Posterior cingulate gyrus (tissue), 11 donors: ENCODE measurements at regions not wholly inside any gene's neighbourhood (a gene's known extent, or its start where the extent isn't known, plus 50 kb on each side); places are given as distances from the start of the nearest gene placed in this dataset.
"Not testable (repeated sequence)": the region's sequence is repeated elsewhere in the genome, so short reads cannot be mapped to it uniquely, and the experiment has no call there.

Source experiments
- DNase-seq, 10 donors: peaks; one replicate each; pipeline versions ENCODE4 v3.0.0 to v3.0.0-alpha.2; 2020 to 2021; ENCODE audit warnings: mixed read lengths in 3 of 10
- intact Hi-C: fragments of 100-400 bp; cut with DNase I; formaldehyde crosslinking; loops from one replicate; pipeline ENCODE4 v1.15.1; 2023

DNA sequence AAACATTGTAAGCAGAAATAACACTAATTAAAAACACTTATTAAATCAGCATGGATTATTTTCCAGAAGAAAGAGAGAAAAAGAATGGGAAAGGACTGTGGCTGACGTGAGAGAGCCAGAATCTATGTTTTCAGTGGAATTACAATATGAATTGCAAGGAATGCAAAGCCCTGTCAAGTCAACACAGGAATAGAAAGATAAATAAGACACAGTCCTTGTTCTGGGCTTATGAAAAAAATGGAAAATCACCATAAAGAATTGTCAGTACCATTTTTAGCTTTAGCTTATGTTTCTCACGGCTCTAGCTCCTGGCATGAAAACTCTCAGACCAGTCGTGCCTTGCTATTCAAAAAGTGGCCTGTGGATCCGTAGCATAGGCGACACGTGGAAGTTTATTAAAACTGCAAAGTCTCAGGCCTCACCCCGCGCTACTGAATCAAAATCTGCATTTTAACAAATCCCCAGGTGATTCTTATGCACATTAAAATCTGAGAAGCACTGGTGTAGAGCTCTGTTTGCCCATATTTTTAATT, 549.1 kb downstream of the RPS29 start:
- no peak for DNase-seq
- intact Hi-C loops = no loop called here

DNA sequence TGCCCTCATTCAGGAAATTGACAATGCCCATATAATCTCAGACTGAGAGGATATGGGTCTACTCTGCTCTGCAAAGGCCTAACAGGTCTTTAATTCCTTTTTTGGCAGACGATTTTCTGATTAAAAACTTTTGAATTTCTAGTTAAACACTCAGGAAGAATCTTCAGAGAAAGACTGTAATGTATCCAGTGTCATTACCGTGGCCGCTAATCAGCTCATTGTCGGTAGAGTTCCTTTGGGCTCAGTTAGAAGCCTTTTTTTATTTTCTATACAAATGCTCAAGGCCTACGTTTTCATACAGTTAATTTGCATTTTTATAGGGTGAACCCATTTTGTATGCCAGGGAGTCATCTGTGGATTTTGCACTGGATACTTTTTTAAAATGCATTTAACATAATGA, 549.9 kb downstream of the RPS29 start:
- intact Hi-C loops = no loop called here

DNA sequence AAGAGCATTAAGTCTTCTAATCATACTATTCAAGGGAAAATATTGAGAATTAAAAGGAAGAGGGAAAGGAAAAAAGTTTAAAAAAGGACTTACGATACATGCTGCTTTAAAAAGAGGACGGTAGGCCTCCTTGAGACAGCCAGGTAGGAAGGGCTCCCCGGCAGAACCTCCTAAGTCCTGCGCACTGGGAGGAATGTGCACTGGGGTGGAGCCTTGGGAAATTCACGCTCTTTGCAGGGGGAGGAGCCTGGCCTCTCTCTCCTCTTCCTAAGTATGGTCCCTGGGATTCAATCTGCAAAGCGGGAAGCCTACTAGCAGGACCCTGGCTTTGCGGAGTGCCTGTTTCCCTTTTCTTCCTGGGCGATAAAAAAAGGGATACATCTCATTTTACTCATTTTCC, 553.0 kb downstream of the RPS29 start:
- DNase-seq = no peak
- intact Hi-C loops = no loop called here

More for the DNA sequence above, 549.9 kb downstream of the RPS29 start:
- no peak for DNase-seq

DNA sequence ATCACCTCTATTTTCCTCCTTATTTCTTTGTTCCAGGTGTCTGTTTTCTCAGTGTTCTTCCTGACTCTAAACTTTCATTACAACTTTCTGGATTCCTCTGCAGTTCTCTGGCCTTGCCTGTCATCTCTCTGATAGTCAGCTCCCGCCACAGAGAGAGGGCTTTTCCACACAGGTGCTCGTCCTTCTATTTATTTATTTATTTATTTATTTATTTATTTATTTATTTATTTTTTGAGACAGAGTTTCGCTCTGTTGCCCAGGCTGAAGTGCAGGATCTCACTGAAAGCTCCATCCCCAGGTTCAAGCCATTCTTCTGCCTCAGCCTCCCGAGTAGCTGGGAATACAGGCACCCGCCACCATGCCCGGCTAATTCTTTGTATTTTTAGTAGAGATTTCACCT, 554.5 kb downstream of the RPS29 start:
- intact Hi-C loops, DNase-seq: not testable (repeated sequence)

DNA sequence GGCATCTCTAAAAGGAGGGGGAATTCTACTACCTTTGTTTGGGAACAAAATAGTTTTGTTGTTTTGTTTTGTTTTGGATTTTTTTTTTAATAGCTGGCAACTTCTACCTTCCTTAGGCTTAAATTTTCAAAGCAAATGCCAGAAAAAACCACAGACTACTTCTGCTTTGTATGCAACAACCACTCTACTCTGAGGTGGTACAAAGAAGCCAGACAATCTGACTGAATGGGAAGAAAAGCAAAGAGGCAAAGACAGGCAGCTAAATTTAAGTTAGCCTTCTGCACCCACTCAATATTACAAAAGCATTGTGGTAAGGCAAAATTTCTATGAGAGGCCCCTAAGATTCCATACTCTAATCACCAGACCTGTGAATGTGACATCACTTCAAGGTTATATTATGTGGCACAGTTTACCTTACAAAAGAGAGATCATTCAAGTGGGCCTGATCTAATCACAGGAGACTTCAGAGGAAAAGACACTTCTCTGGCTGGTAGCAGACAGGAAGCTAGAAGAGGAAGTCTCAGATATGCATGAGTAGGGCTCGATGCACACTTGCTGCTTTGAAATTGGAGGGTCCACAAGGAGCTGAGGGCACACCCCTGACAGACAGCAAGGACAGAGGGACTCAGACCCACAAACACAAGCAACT, 566.6 kb downstream of the RPS29 start:
- intact Hi-C loops = no loop called here
- no peak for DNase-seq

DNA sequence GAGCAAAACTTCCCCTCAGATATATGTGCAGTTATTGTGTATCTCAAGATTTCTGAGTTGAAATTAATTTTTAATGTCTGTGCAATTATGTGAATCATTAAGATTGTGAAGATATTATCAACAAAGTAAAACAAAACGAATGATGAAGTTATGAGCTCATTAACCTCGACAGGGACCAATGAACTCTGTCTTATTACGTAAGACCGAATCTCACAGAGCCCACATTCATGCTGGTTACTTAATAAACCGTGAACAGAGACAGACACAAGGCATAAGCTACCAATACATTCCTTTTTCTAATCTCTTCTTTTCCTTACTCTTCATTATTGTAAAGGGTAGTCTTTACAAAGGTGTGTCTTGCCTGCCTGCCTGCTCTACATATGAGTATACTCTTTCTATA, 568.7 kb downstream of the RPS29 start:
- DNase-seq = no peak
- intact Hi-C loops = no loop called here

DNA sequence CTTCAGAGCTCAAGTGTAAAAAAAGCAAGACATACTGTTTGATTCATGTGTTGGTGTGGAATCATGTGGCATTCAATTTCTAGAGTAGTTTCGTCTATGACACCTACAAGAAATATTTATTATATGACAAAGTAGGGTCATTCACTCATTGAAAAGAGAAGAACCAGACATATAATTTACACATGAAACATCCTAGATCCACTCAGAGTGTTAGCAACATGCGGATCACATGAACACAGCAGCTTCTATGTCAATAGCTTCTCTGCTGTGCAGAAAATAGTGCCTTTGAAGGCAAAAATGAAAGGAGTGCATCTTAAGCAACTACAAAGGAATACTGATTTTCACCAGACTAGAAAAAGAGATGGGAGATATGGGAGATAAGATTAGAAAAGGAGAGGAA, 569.8 kb downstream of the RPS29 start:
- no peak for DNase-seq
- intact Hi-C loops = no loop called here

DNA sequence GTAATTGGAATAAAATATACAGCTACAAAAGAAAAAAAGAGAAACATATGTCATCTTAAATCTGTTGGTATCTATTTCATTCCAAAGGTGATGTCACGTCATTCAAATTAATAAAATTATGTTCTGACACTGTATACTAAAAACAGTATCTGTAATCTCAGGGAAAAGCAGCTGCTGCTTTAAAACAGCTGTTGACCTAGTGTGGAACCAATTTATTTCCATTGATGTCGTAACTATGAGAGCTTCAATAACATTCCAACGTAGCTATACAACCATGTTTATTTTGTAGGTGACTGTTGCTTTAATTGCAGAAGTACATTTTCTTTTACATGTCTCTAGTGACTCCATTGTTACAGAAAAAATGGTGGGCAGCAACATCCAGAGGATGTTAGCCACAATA, 571.7 kb downstream of the RPS29 start:
- DNase-seq = no peak
- intact Hi-C loops = no loop called here

DNA sequence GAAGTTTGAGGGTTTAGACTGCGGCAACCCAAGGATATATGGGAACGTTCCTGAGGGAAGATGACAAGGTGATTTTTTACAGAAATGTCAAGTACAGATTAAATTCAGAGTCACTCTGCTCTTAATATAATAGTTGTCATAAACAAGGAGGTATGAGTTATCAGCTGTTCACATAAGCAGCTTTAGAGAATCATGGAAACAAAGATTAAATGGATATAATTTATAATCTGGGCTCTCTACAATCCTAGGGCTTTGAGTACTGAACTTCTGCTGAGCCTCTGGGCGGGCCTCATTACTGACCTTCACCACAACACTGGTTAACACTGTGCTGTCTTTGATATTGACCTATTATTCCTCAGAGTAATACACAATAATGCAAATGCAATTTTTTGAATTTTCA, 577.8 kb downstream of the RPS29 start:
- intact Hi-C loops = no loop called here

DNA sequence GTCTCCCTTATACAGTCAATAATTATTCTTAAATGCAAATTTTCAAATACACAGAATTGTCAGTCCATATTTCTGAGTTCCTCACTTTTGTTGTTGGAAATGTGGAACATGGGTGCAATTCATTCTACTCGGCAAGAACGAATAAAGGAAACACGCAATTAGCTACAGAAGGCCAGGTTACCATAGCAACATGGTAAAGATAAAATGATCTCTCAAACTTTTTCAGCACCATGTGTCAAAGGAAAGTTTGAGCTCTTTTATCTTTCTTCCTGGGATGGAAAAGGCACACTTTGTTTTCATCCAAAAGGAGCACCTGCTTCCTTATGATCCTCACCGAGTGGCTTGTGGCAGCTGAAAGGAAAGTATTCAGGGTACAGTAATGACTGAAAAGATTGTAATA, 595.0 kb downstream of the RPS29 start:
- no peak for DNase-seq
- intact Hi-C loops = no loop called here

More for the DNA sequence above, 577.8 kb downstream of the RPS29 start:
- DNase-seq = no peak

DNA sequence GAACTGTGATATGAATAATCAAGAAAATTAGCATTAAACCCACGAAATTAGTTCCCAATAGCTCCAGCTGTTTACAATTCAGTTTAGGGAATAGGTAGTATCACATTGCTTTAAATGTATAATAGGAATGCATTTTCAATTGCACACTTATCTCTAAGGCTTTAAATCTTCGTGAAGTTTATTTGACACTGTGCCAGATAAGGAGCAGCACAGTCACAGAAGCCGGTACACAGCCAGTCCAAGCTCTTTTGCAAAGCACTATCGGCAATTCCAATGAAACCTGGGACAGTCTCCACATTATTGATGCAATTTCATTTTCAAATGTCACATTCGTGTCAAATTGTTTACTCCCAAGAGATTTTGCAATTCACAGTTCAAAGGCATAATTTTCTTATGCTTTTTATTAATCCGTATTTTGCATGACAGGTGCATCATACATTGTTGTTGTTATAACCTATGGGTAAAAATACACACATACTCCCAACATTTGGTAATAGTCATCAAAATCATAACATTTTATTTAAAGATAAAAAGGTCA, 602.8 kb downstream of the RPS29 start:
- intact Hi-C loops = no loop called here
- DNase-seq = no peak

DNA sequence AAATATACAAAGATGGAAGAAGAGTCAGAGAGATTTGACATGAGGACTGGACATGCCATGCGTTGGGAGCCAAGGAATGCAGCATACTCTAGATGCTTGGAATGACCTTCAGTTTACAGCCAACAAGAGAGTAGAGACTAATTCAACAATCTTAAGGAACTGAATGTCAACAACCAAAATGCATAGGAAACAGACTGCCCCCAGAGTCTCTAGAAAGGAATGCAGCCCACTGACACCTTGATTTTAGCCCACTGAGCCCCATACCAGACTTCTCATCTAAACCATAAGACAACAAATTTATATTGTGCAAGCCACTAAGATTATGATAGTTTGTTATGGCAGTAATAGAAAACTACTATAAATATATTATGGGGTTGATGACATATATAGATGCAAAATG, 611.2 kb downstream of the RPS29 start:
- intact Hi-C loops = no loop called here
- DNase-seq = no peak

DNA sequence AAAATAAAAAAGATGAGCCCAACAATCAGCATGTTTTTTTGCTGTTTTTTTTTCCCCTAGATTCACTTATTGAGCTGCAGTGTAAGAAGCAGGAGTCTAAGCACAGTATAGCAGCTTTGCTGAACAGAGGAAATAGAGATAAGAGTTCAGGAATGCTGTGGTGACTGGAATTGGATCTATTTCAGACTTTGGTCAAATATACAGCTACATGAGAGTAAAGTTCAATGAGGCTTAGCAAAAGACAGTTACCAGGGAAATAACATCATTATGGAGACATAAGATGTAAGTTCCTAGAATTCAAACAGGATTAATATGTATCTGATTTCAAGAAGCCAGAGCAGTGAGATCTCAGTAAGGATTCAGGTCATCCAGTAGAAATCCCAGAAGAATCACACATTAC, 613.0 kb downstream of the RPS29 start:
- intact Hi-C loops = no loop called here

DNA sequence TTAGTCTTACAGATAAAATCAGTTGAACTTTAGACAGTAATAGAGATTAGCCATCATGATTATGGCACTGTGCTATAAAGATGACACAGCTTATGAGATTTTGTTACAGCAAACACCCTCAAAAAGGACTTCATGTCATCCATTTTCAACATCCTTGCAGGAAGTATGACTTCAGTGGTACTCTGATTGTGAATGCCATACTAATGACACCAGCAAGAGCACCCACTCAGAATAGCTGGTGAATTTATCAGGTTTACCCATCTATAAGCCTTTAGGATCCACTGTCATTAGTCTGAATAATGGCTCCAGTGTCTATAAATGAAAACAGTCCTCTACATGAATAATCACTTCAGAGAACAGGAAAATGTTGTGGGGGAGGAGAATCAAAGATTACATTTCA, 615.2 kb downstream of the RPS29 start:
- intact Hi-C loops = no loop called here
- DNase-seq = no peak

More for the DNA sequence above, 613.0 kb downstream of the RPS29 start:
- DNase-seq = no peak

DNA sequence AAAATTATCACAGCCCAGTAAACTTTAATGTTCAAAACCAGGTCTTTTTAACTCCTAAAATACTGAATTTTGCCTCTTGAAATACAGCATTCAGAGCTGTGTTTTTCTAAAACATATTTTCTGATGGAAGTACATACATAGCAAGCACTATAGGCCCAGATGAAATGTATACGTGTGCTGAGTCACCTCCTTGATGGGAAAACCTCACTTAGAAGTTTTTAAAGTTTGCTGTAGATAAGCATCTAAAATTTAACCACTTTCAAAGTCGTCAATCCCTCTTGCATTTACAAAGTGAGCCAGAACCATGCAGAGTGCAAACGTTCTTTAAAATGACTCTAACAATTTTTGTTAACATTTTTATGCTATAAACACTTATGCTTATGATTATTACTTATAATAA, 618.8 kb downstream of the RPS29 start:
- intact Hi-C loops = no loop called here
- no peak for DNase-seq

DNA sequence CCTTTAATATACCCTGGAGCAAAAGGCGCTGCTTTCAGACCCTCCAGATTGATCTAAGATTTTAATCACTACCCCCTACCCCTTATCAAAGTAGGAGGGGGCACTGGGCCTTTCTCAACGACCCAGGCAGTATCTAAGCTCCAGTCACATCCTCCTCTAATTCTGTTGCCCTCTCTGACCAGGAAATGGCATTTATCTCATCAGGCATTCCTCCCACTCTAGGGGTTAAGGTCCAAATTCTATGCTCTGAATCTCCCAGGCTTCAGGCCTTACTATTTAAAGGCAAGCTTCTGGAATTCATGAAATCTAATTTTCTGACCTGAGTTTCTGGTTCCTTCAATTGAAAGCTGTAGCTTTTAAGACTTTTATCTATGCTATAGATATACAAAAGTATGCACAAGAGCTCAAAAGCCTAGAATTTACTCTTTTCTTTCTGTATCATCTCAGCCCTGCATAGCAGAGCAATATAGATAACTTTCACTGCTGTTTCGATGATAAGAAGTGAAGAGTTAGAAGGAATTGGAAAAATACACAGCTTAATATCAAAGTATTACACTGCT, 622.9 kb downstream of the RPS29 start:
- DNase-seq = no peak

DNA sequence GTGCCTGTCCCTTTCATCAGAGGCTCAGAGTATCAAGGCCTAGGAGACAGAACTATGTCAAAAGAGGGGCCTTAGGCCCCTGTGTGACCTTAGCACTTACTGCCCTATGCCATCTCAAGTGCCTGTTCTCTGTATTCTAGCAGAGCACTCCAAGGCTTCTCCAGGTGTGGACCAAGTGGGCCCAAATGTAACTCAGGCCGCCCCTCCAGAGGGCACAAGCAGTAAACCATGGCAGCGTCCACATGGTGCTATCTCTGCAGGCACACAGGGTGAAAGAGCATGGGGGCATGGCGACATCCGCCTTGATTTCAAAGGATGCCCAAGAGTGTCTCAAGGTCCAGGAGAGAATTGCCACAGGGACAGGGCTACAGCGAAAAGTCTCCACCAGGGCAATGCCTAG, 628.7 kb downstream of the RPS29 start:
- no peak for DNase-seq
- intact Hi-C loops = no loop called here

More for the DNA sequence above, 622.9 kb downstream of the RPS29 start:
- intact Hi-C loops = no loop called here

DNA sequence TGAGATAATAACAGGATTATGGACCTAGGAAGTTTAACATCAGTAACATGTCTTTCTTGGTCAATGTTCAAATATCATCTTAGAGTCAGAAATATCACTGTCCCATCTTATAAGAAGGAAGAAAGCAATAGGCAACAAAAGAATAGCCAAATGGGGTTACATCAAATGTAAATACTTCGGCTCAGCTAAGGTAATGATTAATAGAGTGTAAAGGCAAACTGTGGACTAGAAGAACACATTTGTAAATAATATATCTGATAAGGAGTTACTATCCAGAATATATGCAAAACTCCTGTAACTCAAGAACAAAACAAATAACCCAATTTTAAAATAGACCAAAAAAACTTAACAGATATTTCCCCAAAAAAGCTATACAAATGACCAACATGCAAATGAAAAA, 630.3 kb downstream of the RPS29 start:
- DNase-seq = no peak
- intact Hi-C loops = no loop called here

DNA sequence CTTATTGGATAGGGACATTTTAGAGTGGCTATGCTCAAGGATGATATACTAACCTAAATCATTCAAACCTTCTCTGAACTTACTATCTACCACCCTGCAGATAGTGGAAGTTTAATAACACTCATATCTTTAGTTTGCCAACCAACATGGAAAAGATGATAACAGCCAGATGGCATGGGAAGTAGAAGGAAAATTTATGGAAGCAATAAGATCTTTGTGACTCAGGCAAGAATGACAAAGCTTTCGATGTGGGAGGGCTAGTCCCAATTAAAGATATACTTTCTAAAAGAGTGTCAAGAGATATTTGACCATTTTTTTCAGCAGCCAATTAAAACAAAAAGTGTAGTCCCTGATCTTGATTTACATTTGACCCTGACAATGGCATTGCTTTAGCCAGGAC, 631.7 kb downstream of the RPS29 start:
- intact Hi-C loops = no loop called here
- no peak for DNase-seq

DNA sequence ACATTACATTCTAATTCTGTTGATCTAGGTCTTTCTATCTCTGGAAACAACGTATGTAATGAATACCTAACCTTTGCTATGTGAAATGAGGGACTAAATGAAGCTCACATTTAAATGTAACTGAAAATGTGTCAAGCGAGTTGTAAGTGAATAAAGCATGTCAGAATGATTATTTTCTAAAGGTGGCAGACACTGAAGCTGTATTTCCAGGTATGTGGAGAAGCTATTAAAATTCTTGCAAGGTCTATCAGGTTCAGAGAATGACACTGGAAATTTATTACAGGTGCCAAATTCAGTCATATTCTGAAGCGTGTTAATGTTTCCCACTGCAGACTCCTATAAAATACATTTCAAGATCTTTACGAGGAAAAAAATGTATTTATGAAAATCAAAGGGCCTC, 641.4 kb downstream of the RPS29 start:
- intact Hi-C loops = no loop called here
- no peak for DNase-seq

DNA sequence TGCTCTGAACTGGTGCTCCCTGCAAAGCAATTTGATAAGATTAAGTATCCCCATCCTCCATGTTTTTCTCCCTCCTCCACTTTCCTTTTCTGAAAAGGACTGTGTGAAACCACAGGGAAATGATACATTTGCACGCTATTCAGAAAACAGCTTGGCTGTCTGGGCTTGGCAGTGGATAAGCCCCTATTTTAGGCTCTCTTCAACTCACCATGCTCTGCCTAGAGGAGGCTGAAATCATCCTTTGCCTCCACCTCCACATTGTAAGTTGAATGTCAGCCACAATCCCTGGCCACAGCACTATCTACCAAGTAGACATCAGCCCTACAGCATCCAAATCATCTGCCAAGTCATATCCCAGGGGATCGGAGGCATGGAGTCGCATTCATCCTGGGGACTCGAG, 642.3 kb downstream of the RPS29 start:
- peak in 7 of 10 donors; percentile 9 to 75 (median 29) for DNase-seq
- intact Hi-C loops = no loop called here

DNA sequence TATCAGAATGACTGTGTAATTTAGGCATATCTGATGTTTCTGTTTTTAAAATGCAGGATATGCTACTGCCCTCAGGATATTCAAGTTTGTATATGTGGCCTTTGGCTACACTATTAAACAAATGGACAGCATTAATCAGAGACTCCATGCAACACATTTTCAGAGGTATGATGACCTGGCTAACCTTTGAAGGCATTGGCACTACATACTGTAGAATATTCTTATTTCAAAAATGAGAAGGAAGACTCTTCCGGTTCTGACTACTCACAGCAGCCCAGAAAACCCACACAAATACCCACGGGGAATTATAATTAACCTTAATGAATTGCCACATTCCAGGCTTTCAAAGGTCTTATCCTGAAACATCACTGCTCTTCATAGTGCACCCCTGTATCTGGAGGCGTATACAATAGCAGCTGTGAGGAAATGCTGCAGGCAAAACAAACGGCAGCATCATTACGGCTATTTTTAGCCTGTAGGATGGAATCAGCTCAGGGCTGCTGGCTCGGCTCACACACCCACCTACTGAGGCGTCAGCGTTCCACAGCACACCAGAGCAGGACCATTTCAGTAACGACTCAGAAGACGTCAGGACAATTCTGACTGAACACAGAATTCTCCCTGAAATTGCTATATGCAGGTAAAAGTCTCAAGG, 648.5 kb downstream of the RPS29 start:
- intact Hi-C loops = no loop called here
- DNase-seq = peak in 6 of 10 donors; percentile 14 to 92 (median 62)
